HG02981 (cell line): ENCODE measurements at regions not wholly inside any gene's neighbourhood (a gene's known extent, or its start where the extent isn't known, plus 50 kb on each side); places are given as distances from the start of the nearest gene placed in this dataset.
"Not testable (repeated sequence)": the region's sequence is repeated elsewhere in the genome, so short reads cannot be mapped to it uniquely, and the experiment has no call there.

Experiments
- ATAC-seq: cut with Tn5 transposase; IDR thresholded peaks from one replicate; pipeline ENCODE4 v1.9.1; 2021; ENCODE audit warnings: mild to moderate bottlenecking, moderate library complexity; ENCODE audit not compliant: unreplicated experiment

DNA sequence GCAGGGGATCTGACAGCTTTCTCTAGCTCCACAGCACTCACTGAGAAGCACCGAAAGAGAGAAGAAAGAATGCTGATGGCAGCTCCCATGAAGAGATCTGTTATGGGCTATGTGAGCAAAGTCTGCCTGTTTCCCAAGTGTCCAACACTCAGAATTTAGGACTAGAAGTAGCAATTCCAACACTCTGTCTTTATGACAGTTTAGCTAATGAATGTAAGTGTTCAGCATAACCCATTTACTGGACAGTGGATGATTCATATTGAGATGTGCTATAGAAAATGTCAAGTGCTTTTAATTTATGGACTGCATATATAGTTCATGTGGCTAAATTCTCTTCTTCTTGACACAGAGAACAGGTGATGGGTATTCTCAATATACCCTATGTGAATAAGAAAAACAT, 683.1 kb upstream of the ZNF608 start:
- ATAC-seq = no peak

GRCh38 chr5:125433457-125433856, 687.0 kb upstream of the ZNF608 start:
- no peak for ATAC-seq

GRCh38 chr5:125439243-125439642, 692.8 kb upstream of the ZNF608 start:
- no peak for ATAC-seq

DNA sequence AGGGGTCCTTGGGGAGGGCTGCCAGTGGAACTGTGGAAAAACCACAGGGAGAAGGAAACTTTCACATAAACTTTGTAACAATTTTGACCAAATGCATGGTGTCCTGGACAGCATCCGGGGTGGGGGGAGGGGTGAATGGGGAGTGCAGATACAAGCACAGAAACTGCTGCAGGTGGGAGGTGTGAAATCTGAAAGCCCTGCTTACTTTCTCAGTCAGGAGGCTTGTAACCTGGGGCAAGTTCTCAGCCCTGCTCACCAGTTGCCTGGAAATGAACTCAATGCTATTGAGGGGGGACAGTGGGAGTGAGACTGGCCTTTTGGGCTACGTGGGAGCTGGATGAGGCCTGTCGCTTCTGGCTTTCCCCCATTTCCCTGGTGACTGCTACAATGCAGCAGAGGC, 694.5 kb upstream of the ZNF608 start:
- ATAC-seq = no peak

DNA sequence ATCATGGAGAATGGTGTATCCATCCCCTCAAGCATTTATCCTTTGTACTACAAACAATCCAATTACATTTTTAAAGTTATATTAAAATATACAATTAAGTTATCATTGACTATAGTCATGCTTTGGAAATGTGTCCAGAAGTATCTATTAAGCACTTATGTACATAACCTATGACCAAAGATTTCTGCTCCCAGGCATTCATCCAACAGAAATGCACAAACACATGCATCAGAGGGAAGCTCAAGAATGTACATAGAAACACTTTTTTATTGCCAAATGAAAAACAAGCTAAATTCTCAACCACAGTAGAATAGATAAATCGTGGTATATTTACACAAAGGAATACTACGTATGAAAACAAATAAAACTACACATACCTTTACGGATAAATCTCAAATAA, 700.5 kb upstream of the ZNF608 start:
- no peak for ATAC-seq

DNA sequence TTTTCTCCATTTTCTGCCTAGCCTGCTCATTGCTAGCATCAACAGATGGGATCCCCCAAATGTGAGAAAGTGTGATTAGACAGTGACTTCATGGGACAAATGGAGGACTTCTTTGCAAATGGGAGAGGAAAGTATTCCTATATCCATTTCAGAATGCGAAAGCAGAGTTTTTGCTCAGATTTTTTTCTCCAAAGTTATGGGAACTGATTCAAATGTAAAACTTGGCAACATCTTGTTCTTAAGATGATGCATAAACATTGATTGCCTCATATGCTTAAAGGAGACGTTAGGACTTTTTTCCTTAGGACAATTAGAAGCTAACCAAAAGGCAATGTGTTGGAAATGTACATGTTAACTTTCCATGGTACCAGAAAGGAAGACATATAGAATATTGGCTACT, 704.3 kb upstream of the ZNF608 start:
- ATAC-seq = no peak

DNA sequence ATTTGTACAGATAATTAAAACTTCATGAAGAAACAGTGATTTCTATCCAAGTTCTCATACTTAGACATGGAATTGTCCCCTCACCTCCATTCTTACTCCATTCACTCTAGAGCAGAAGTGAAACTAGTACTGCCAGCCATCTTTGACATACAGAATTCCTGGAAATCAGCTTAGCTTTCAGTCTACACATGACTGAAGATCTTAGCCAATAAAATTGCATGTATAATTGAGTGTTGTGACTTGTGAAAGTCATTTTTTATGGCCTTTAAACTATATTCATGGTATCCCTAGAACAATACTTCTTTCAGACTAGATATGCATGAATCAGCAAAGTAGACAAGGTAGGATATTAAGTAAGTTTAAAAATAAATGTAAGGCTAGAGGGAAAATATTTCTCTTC, 705.2 kb upstream of the ZNF608 start:
- no peak for ATAC-seq

- no peak for ATAC-seq
Measured at GRCh38 chr5:125452991-125453390, 706.6 kb upstream of the ZNF608 start.

DNA sequence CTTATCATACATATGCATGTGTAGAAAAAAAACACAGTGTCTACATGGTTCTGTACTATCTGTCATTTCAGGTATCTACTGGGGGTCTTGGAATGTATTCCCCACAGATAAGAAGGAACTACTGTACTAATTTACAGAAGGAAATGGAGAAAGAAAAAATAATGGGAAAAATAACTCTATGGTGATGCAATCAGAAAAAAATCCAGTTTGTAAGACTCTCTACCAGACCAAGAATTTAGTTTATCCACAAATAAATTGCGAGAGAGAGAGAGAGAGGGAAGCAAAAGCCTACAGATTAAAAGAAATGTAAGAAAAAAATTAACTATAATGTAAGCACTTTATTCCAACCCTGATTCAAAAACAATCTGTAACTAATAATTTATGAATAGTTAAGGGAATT, 708.6 kb upstream of the ZNF608 start:
- ATAC-seq = no peak

DNA sequence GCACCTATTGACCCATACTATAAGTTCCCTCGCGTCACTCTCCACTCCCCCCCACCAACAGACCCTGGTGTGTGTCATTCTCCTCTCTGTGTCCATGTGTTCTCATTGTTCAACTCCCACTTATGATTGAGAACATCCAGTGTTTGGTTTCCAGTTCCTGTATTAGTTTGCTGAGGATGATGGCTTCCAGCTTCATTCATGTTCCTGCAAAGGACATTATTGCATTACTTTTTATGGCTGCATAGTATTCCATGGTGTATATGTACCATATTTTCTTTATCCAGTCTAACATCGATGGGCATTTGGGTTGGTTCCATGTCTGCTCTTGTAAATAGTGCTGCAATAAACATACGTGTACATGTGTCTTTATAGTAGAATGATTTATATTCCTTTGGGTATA, 709.6 kb upstream of the ZNF608 start:
- not testable (repeated sequence) for ATAC-seq

- ATAC-seq = no peak
Measured at GRCh38 chr5:125457617-125458016, 711.2 kb upstream of the ZNF608 start.

DNA sequence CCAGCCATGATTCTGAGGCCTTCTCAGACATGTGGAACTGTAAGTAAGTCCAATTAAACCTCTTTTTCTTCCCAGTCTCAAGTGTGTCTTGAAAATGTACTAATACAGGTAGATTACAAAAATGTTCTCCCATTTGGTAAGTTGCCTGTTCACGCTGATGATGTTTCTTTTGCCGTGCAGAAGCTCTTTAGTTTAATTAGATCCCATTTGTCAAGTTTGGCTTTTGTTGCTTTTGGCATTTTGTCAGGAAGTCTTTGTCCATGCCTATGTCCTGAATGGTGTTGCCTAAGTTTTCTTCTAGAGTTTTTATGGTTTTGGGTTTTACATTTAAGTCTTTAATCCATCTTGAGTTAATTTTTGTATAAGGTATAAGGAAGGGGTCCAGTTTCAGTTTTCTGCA, 712.5 kb upstream of the ZNF608 start:
- ATAC-seq = not testable (repeated sequence)

DNA sequence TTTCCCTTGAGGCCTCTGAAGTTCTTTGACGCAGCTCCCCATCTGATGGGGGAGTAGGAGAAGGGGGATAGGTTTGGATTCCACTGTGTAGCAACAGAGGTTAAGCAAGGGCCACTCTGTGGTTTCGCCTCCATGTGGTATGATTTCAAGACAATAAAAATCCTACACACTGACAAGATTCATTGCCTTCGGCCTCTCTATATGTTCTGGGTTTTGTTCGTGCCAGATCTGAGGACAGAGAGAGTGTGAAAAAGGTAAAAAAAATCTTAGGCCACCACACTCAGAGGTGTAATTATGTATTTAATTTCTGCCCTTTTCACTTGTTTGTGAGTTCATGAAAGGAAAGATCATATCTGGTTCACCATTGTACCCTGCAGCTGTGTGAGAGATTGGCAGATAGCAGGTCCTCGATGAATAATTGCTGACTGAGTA, 715.2 kb upstream of the ZNF608 start:
- no peak for ATAC-seq

GRCh38 chr5:125463466-125464092, 717.1 kb upstream of the ZNF608 start:
- no peak for ATAC-seq

- no peak for ATAC-seq
Measured at GRCh38 chr5:125464847-125465432, 718.5 kb upstream of the ZNF608 start.

DNA sequence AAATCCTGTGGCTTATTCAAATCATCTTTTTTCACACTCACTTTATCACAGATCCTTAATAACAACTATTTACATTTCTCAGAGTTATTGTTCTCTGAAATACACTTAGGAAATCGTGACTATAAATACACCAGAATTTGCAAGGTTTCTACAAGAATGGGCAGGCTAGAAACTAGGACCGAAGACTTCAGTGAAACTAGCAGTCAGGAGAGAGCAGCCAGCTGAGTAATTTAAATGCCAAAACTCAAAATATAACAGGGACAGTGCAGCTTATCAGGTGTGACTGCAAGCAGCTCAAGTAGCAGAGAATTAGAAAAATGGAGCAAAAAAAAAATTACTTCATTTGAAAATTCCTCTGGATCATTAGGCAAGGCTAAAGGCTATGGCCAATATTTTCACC, 719.3 kb upstream of the ZNF608 start:
- no peak for ATAC-seq

GRCh38 chr5:125467222-125467621, 720.8 kb upstream of the ZNF608 start:
- ATAC-seq = no peak

DNA sequence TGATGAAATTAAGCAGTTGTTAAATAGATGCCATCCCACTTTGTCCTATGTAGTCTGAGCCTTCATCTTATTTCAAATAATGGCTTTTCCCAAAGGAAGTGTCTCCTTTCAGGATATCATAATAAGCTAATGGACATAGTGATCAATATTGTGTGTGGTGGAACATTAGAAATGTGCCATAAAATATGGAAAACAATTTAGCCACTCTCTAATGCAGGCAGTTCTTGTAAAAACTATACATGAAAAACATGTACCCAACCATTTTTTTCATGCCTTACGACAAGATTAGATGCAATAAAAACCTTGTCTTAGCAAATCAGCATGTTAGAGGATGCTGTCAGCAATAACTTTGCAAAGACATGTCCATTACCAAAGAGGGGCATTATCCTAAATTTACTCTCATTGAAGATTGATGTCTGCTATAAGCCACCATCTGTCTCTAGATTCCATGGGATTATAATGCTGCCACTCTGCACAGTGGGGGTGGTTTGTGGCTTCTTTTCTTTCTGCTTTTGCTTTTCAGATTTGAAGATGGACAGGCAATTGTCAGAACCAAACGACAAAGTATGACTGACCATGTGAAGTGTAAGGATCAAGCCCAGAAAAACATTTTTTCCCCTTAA, 724.0 kb upstream of the ZNF608 start:
- ATAC-seq = no peak

DNA sequence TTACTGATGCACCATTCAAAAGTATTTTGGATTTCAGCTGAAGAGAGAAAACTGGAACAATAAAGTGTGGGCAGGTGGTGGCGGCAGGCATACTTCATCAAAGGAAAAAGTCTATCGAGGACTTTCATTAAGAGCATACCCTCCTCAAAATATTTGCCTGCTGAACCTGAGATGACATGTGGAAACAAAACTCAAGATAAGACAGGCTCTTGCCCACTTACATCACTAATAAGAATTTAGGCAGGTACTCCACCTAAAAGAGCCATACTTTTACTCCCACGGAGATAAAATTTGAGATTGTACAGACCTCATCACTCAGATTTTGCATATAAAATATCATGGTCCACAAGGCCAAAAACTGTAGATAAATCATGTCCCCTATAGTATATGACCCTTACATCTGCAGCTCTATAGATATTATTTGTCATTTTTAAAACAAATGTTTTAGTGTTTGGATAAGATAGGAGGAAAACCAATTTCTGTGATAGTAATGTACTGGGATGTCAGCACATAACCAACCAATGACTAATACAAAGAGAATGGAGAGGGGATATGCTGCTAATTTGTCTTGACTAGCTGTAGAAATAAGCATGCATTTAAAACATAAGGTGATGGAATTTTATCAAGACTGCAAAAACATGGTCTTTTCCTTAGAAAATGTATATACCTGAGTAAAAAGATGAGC, 730.6 kb upstream of the ZNF608 start:
- ATAC-seq = no peak

- ATAC-seq = no peak
Measured at GRCh38 chr5:125477586-125477975, 731.1 kb upstream of the ZNF608 start.

DNA sequence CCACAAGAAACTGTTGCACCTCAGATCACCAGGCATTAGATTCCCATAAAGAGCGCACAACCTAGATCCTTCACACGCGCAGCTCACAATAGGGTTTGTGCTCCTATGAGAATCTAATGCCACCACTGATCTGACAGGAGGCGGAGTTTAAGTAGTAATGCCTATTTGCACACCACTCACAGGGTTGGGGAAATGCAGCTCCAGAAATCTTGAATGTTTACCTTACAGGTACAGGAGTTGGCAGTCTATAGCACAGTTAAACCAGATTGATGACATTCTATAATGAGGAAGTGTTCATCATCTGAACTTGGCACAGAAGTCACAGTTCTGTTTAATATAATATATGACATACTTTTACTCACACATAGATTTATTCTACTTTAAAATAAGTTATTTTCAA, 732.2 kb upstream of the ZNF608 start:
- ATAC-seq = no peak

- ATAC-seq = no peak
Measured at GRCh38 chr5:125480911-125481310, 734.5 kb upstream of the ZNF608 start.
